ENCODE measurements at regions not wholly inside any gene's neighbourhood (a gene's known extent, or its start where the extent isn't known, plus 50 kb on each side); places are given as distances from the start of the nearest gene placed in this dataset.
A peak's percentile ranks its signal among the peaks of the same experiment; 100 is the strongest.

- Mint-ChIP-seq H3K27ac (peak overlapping the region in 4 of 7 donors; percentile 7 to 43 (median 10)), H3K4me1 (peaks cover 41 to 59% (median 46%) of the 10 kb centered on the region in 4 donors), H3K9me3 (peaks cover 0 to 3% (median 2%) of the 10 kb centered on the region in 8 donors), H3K36me3 (peaks cover 9 to 29% of the 10 kb centered on the region in 2 donors), H3K4me3 (peak overlapping the region in 3 of 8 donors; percentile 8 to 22 (median 17)), H3K27me3 (no peaks in the 10 kb centered on the region)
- H3K4me3 ChIP-seq (ENCODE audit: low read length in 2 of 2): no peak overlapping the region
- peaks cover 46% of the 10 kb centered on the region for H3K4me1 ChIP-seq (ENCODE audit: insufficient read depth, low read length)
- CTCF ChIA-PET (ENCODE audit: partially characterized antibody): interaction anchor here (1.2 kb wide), 1 partner anchor 14 kb away, joined by 3 read pairs; no protein-coding TSS in a partner anchor
- POLR2A ChIA-PET (ENCODE audit: partially characterized antibody): no interaction called here
- no peaks in the 10 kb centered on the region for H3K9me3 ChIP-seq (ENCODE audit: control insufficient read depth in 1 of 2, low read length in 2 of 2)
- no peaks in the 10 kb centered on the region for H3K27me3 ChIP-seq (ENCODE audit: insufficient read depth, low read length)
- intact Hi-C loops (cut with micrococcal nuclease): no loop called here
- no peak for DNase-seq
- no peak overlapping the region for H3K27ac ChIP-seq (ENCODE audit: low read depth, low read length)
- H3K36me3 ChIP-seq (ENCODE audit: insufficient read depth, low read length): no peaks in the 10 kb centered on the region
Observed at GRCh38 chr14:71594821-71595220, 337.4 kb upstream of the RGS6 start.

DNA sequence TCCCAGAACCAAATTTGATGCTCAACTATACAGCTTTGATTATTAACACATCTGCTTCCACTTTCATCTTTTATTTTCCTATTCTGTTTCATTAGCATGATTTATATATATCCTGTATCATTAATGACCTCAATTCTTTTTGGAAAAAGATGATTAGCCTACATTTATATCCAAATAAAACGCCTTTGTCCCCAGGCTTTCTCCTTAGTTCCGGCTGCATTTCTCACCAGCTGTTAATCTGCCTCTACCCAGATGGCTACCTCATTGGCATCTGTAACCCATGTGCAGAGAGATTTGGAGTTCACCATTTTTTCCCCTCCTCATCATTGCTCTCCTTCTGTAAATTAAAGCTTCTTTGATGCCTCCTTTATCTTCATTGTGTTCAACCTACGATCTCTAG is 336.8 kb upstream of the RGS6 start:
- H3K36me3 Mint-ChIP-seq: peaks cover 13 to 35% of the 10 kb centered on the region in 2 donors
- intact Hi-C loops (cut with micrococcal nuclease): no loop called here
- peak overlapping the region in 1 of 8 donors; percentile 3 for H3K4me3 Mint-ChIP-seq
- H3K27ac ChIP-seq (ENCODE audit: low read depth, low read length): no peak overlapping the region
- no peaks in the 10 kb centered on the region for H3K27me3 Mint-ChIP-seq
- POLR2A ChIA-PET (ENCODE audit: partially characterized antibody): no interaction called here
- CTCF ChIA-PET (ENCODE audit: partially characterized antibody): interaction anchor here (1.0 kb wide), 1 partner anchor 39 kb away, joined by 3 read pairs; no protein-coding TSS in a partner anchor
- H3K4me1 Mint-ChIP-seq: peaks cover 41 to 59% (median 46%) of the 10 kb centered on the region in 4 donors
- DNase-seq: no peak
- peak overlapping the region in 3 of 7 donors; percentile 6 to 40 (median 26) for H3K27ac Mint-ChIP-seq
- H3K27me3 ChIP-seq (ENCODE audit: insufficient read depth, low read length): no peaks in the 10 kb centered on the region
- peaks cover 0 to 2% of the 10 kb centered on the region in 2 donors for H3K9me3 ChIP-seq (ENCODE audit: control insufficient read depth in 1 of 2, low read length in 2 of 2)
- peaks cover 46% of the 10 kb centered on the region for H3K4me1 ChIP-seq (ENCODE audit: insufficient read depth, low read length)
- no peak overlapping the region for H3K4me3 ChIP-seq (ENCODE audit: low read length in 2 of 2)
- H3K9me3 Mint-ChIP-seq: peaks cover 0 to 9% (median 7%) of the 10 kb centered on the region in 8 donors
- H3K36me3 ChIP-seq (ENCODE audit: insufficient read depth, low read length): no peaks in the 10 kb centered on the region

DNA sequence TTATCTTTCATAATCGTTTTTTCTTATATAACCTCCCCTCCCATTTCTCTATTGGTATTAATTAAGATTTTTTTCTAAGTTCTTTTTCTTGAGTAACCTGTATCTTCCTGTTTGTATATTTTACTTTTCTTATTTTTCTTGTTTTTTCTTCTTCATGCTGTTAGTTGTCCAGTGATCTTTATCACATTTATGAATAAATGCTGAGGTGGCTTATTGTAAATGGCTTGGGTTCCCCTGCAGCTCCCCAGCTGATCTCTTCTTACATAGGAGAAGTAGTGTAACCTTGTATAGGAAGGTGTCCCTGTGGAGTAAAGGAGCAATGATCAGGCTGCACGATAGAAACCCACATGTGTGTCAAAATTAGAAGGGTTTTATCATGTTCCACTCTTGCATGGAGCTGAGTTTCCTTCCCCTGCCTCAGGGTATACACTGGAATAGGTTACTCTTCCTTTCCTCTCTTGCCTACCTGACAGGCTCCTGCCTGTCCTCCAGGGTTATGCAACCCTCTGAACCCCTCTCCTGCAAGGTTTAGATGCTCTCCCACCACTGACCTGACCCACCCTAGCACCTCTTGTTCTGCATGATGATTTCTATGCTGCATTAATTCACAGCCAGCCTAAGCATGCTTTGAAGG is 334.8 kb upstream of the RGS6 start:
- CTCF ChIA-PET (ENCODE audit: partially characterized antibody): no interaction called here
- H3K36me3 Mint-ChIP-seq: peaks cover 16 to 52% of the 10 kb centered on the region in 2 donors
- intact Hi-C loops (cut with micrococcal nuclease): no loop called here
- H3K27me3 ChIP-seq (ENCODE audit: insufficient read depth, low read length): no peaks in the 10 kb centered on the region
- H3K36me3 ChIP-seq (ENCODE audit: insufficient read depth, low read length): no peaks in the 10 kb centered on the region
- peaks cover 33 to 58% (median 42%) of the 10 kb centered on the region in 4 donors for H3K4me1 Mint-ChIP-seq
- no peak for DNase-seq
- H3K27ac ChIP-seq (ENCODE audit: low read depth, low read length): no peak overlapping the region
- no peaks in the 10 kb centered on the region for H3K27me3 Mint-ChIP-seq
- H3K4me1 ChIP-seq (ENCODE audit: insufficient read depth, low read length): peaks cover 33% of the 10 kb centered on the region
- H3K9me3 Mint-ChIP-seq: peaks cover 0 to 26% (median 15%) of the 10 kb centered on the region in 8 donors
- H3K4me3 ChIP-seq (ENCODE audit: low read length in 2 of 2): no peak overlapping the region
- peak overlapping the region in 4 of 7 donors; percentile 19 to 68 (median 34) for H3K27ac Mint-ChIP-seq
- POLR2A ChIA-PET (ENCODE audit: partially characterized antibody): interaction anchor here (0.7 kb wide), 1 partner anchor 41 kb away, joined by 3 read pairs; no protein-coding TSS in a partner anchor
- peaks cover 0 to 4% of the 10 kb centered on the region in 2 donors for H3K9me3 ChIP-seq (ENCODE audit: control insufficient read depth in 1 of 2, low read length in 2 of 2)
- no peak overlapping the region for H3K4me3 Mint-ChIP-seq

DNA sequence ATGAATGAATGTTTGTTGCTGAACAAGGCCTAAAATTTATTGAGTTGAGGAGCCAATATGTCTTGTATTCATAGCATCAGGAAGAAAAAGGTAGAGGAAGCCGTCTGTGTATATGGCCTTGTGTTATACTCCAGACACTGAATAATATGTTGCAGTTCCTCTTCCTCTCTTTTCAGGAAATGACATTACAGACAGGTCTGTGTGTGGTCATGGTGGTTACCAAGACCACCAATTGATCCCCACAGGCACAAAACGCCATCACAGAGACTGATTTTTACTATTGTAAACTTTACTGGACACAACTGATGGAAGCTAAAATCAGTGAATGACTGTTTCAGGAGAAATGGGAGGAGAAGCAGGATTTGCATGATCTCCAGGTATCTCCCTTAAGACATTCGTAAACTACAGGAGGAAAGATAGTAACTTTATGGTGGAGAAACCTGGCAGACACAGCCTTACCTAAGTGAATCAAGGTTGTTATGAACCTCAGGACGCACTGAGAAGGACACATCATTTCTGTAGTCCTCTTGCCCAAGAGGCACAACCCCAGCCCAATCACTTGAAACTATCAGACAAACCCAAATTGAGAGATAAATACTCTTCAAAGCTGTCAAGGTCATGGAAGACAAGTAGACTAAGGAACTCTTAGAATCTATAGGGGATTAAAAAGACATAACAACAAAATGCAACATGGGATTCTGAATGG is 334.1 kb upstream of the RGS6 start:
- peaks cover 0 to 26% (median 15%) of the 10 kb centered on the region in 8 donors for H3K9me3 Mint-ChIP-seq
- H3K36me3 Mint-ChIP-seq: peaks cover 19 to 55% of the 10 kb centered on the region in 2 donors
- Histone ChIP-seq H3K4me3 (ENCODE audit: low read length in 2 of 2) (no peak overlapping the region), H3K27ac (ENCODE audit: low read depth, low read length) (no peak overlapping the region), H3K27me3 (ENCODE audit: insufficient read depth, low read length) (no peaks in the 10 kb centered on the region), H3K9me3 (ENCODE audit: control insufficient read depth in 1 of 2, low read length in 2 of 2) (peaks cover 0 to 4% of the 10 kb centered on the region in 2 donors), H3K4me1 (ENCODE audit: insufficient read depth, low read length) (peaks cover 29% of the 10 kb centered on the region), H3K36me3 (ENCODE audit: insufficient read depth, low read length) (no peaks in the 10 kb centered on the region)
- peak overlapping the region in 1 of 8 donors; percentile 11 for H3K4me3 Mint-ChIP-seq
- intact Hi-C loops (cut with micrococcal nuclease): no loop called here
- no peaks in the 10 kb centered on the region for H3K27me3 Mint-ChIP-seq
- DNase-seq: no peak
- peaks cover 36 to 57% (median 42%) of the 10 kb centered on the region in 4 donors for H3K4me1 Mint-ChIP-seq
- peak overlapping the region in 3 of 7 donors; percentile 25 to 68 (median 62) for H3K27ac Mint-ChIP-seq
- ChIA-PET POLR2A (ENCODE audit: partially characterized antibody) (interaction anchor here (0.7 kb wide), 1 partner anchor 42 kb away, joined by 3 read pairs; no protein-coding TSS in a partner anchor), CTCF (ENCODE audit: partially characterized antibody) (no interaction called here)

DNA sequence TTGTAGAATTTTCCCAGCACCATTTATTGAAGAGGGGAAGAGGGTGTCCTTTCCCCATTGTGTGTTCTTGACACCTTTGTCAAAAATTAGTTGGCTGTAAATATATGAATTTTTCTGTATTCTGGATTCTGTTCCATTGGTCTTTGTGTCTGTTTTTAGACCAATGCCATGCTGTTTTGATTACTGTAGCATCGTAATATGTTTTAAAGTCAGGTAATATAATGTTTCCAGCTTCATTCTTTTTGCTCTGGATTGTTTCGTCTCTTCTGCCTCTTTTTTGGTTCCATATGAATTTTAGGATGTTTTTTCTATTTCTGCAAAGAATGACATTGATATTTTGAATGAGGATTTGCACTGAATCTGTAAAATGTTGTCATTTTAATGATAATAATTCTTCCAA is 331.9 kb upstream of the RGS6 start:
- intact Hi-C loops (cut with micrococcal nuclease): no loop called here
- no peaks in the 10 kb centered on the region for H3K36me3 ChIP-seq (ENCODE audit: insufficient read depth, low read length)
- Mint-ChIP-seq H3K4me3 (no peak overlapping the region), H3K36me3 (peaks cover 23 to 63% of the 10 kb centered on the region in 2 donors), H3K27ac (no peak overlapping the region), H3K9me3 (peaks cover 2 to 35% (median 20%) of the 10 kb centered on the region in 8 donors), H3K4me1 (peaks cover 27 to 48% (median 32%) of the 10 kb centered on the region in 4 donors), H3K27me3 (no peaks in the 10 kb centered on the region)
- no peaks in the 10 kb centered on the region for H3K27me3 ChIP-seq (ENCODE audit: insufficient read depth, low read length)
- no peak overlapping the region for H3K4me3 ChIP-seq (ENCODE audit: low read length in 2 of 2)
- H3K4me1 ChIP-seq (ENCODE audit: insufficient read depth, low read length): peaks cover 11% of the 10 kb centered on the region
- peaks cover 0 to 4% of the 10 kb centered on the region in 2 donors for H3K9me3 ChIP-seq (ENCODE audit: control insufficient read depth in 1 of 2, low read length in 2 of 2)
- DNase-seq: no peak
- H3K27ac ChIP-seq (ENCODE audit: low read depth, low read length): no peak overlapping the region
- ChIA-PET CTCF (ENCODE audit: partially characterized antibody) (no interaction called here), POLR2A (ENCODE audit: partially characterized antibody) (no interaction called here)

DNA sequence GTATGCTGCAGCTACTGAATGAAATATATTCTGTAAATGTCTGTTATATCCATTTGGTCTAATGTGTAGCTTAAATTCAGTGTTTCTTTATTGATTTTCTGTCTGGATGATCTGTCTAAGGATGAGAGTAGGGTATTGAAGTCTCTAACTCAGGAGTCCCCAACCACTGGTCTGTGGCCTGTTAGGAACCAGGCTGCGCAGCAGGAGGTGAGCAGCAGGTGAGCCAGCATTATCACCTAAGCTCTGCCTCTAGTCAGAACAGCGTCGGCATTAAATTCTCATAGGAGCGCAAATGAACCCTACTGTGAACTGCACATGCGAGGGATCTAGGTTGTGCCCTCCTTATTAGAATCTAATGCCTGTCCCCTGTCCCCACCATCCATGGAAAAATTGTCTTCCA is 329.7 kb upstream of the RGS6 start:
- no peaks in the 10 kb centered on the region for H3K27me3 Mint-ChIP-seq
- Histone ChIP-seq H3K9me3 (ENCODE audit: control insufficient read depth in 1 of 2, low read length in 2 of 2) (peaks cover 0 to 4% of the 10 kb centered on the region in 2 donors), H3K4me1 (ENCODE audit: insufficient read depth, low read length) (peaks cover 21% of the 10 kb centered on the region), H3K36me3 (ENCODE audit: insufficient read depth, low read length) (no peaks in the 10 kb centered on the region), H3K27me3 (ENCODE audit: insufficient read depth, low read length) (no peaks in the 10 kb centered on the region), H3K27ac (ENCODE audit: low read depth, low read length) (no peak overlapping the region), H3K4me3 (ENCODE audit: low read length in 2 of 2) (no peak overlapping the region)
- ChIA-PET CTCF (ENCODE audit: partially characterized antibody) (no interaction called here), POLR2A (ENCODE audit: partially characterized antibody) (no interaction called here)
- H3K9me3 Mint-ChIP-seq: peaks cover 3 to 37% (median 20%) of the 10 kb centered on the region in 8 donors
- peaks cover 25 to 59% of the 10 kb centered on the region in 2 donors for H3K36me3 Mint-ChIP-seq
- H3K4me1 Mint-ChIP-seq: peaks cover 33 to 58% (median 38%) of the 10 kb centered on the region in 4 donors
- intact Hi-C loops (cut with micrococcal nuclease): no loop called here
- no peak overlapping the region for H3K27ac Mint-ChIP-seq
- DNase-seq: no peak
- H3K4me3 Mint-ChIP-seq: no peak overlapping the region

- ChIA-PET POLR2A (ENCODE audit: partially characterized antibody) (no interaction called here), CTCF (ENCODE audit: partially characterized antibody) (no interaction called here)
- Histone ChIP-seq H3K27ac (ENCODE audit: low read depth, low read length) (no peak overlapping the region), H3K36me3 (ENCODE audit: insufficient read depth, low read length) (no peaks in the 10 kb centered on the region), H3K4me1 (ENCODE audit: insufficient read depth, low read length) (peaks cover 10% of the 10 kb centered on the region), H3K4me3 (ENCODE audit: low read length in 2 of 2) (no peak overlapping the region), H3K27me3 (ENCODE audit: insufficient read depth, low read length) (no peaks in the 10 kb centered on the region), H3K9me3 (ENCODE audit: control insufficient read depth in 1 of 2, low read length in 2 of 2) (peaks cover 0 to 4% of the 10 kb centered on the region in 2 donors)
- peaks cover 21 to 50% of the 10 kb centered on the region in 2 donors for H3K36me3 Mint-ChIP-seq
- DNase-seq: no peak
- no peak overlapping the region for H3K4me3 Mint-ChIP-seq
- H3K27me3 Mint-ChIP-seq: no peaks in the 10 kb centered on the region
- intact Hi-C loops (cut with micrococcal nuclease): no loop called here
- peaks cover 3 to 37% (median 20%) of the 10 kb centered on the region in 8 donors for H3K9me3 Mint-ChIP-seq
- H3K4me1 Mint-ChIP-seq: peaks cover 22 to 49% (median 24%) of the 10 kb centered on the region in 4 donors
- H3K27ac Mint-ChIP-seq: no peak overlapping the region
Observed at GRCh38 chr14:71604231-71604630, 328.0 kb upstream of the RGS6 start.

All from CD4-positive, alpha-beta memory T cell (primary cell).